ENCODE measurements at regions not wholly inside any gene's neighbourhood (a gene's known extent, or its start where the extent isn't known, plus 50 kb on each side); places are given as distances from the start of the nearest gene placed in this dataset.
"Not testable (repeated sequence)": the region's sequence is repeated elsewhere in the genome, so short reads cannot be mapped to it uniquely, and the experiment has no call there.

- no peak for DNase-seq (ENCODE audit: low read depth)
Measured at GRCh38 chr20:57103146-57103800, 163.2 kb downstream of the BMP7 start.

GRCh38 chr20:57104113-57104512 lies 162.3 kb downstream of the BMP7 start:
- DNase-seq (ENCODE audit: low read depth) = no peak

GRCh38 chr20:57104651-57105204 lies 161.7 kb downstream of the BMP7 start:
- DNase-seq (ENCODE audit: low read depth) = no peak

GRCh38 chr20:57106030-57106682 lies 160.3 kb downstream of the BMP7 start:
- DNase-seq (ENCODE audit: low read depth) = peak; percentile 62

- no peak for DNase-seq (ENCODE audit: low read depth)
Measured at GRCh38 chr20:57106692-57107091, 159.7 kb downstream of the BMP7 start.

GRCh38 chr20:57107208-57107607 lies 159.2 kb downstream of the BMP7 start:
- no peak for DNase-seq (ENCODE audit: low read depth)

- no peak for DNase-seq (ENCODE audit: low read depth)
Measured at GRCh38 chr20:57108218-57108617, 158.2 kb downstream of the BMP7 start.

- no peak for DNase-seq (ENCODE audit: low read depth)
Measured at GRCh38 chr20:57108742-57109570, 157.5 kb downstream of the BMP7 start.

- no peak for DNase-seq (ENCODE audit: low read depth)
Measured at GRCh38 chr20:57109571-57109953, 156.9 kb downstream of the BMP7 start.

GRCh38 chr20:57110121-57111027 lies 156.1 kb downstream of the BMP7 start:
- not testable (repeated sequence) for DNase-seq (ENCODE audit: low read depth)

GRCh38 chr20:57111028-57111373 lies 155.4 kb downstream of the BMP7 start:
- no peak for DNase-seq (ENCODE audit: low read depth)

- DNase-seq (ENCODE audit: low read depth) = no peak
Measured at GRCh38 chr20:57112448-57112847, 154.0 kb downstream of the BMP7 start.

- DNase-seq (ENCODE audit: low read depth) = no peak
Measured at GRCh38 chr20:57114290-57115005, 152.0 kb downstream of the BMP7 start.

- no peak for DNase-seq (ENCODE audit: low read depth)
Measured at GRCh38 chr20:57117296-57117695, 149.1 kb downstream of the BMP7 start.

GRCh38 chr20:57118107-57118769 lies 148.2 kb downstream of the BMP7 start:
- no peak for DNase-seq (ENCODE audit: low read depth)

Measured in RPMI7951 (cell line).